NB4 (cell line): ENCODE measurements at regions not wholly inside any gene's neighbourhood (a gene's known extent, or its start where the extent isn't known, plus 50 kb on each side); places are given as distances from the start of the nearest gene placed in this dataset.

Experiments used
- CTCF ChIP-seq: IDR thresholded peaks from one replicate; pipeline ENCODE4 v1.5.1; 2012; ENCODE audit warnings: low read depth, low read length
- MYC ChIP-seq: IDR thresholded peaks from 2 replicates; pipeline ENCODE4 v1.6.1; 2011; ENCODE audit warnings: low read depth, low read length
- POLR2A ChIP-seq: IDR thresholded peaks from 2 replicates; pipeline ENCODE4 v1.6.1; 2011; ENCODE audit warnings: mild to moderate bottlenecking; ENCODE audit not compliant: insufficient read length; ENCODE audit errors: extremely low read depth

- TF ChIP-seq CTCF (no peak), POLR2A (no peak), MYC (no peak)
Measured at GRCh38 chr5:106374956-106375355, 1295.8 kb downstream of the EFNA5 start.
